Esophagus squamous epithelium (tissue), 4 donors: ENCODE measurements at regions not wholly inside any gene's neighbourhood (a gene's known extent, or its start where the extent isn't known, plus 50 kb on each side); places are given as distances from the start of the nearest gene placed in this dataset.

ENCODE experiments used
- CTCF ChIP-seq, 6 experiments: fragments of 450-650 bp in 4 of 6; fragments of 200-600 bp in 2 of 6; sonication (generic) in 2 of 6; IDR thresholded peaks; one replicate each; pipeline ENCODE4 v1.5.1; 2016 to 2019; ENCODE audit warnings: antibody characterized with exemption in 6 of 6, mild to moderate bottlenecking in 4 of 6, moderate library complexity in 4 of 6
- POLR2A ChIP-seq, 4 donors: fragments of 450-650 bp; IDR thresholded peaks; one replicate each; pipeline ENCODE4 v1.6.1; 2017; ENCODE audit warnings: antibody characterized with exemption in 4 of 4, mild to moderate bottlenecking in 4 of 4, moderate library complexity in 3 of 4

- TF ChIP-seq CTCF (IDR thresholded peaks at IDR 0.05) (no peak), POLR2A (IDR thresholded peaks at IDR 0.05) (no peak)
These were observed 167.1 kb downstream of the MAFB start for GRCh38 chr20:40521962-40522361.
